H9 (cell line): ENCODE measurements at regions not wholly inside any gene's neighbourhood (a gene's known extent, or its start where the extent isn't known, plus 50 kb on each side); places are given as distances from the start of the nearest gene placed in this dataset.

Experiments used
- DNase-seq: peaks from one replicate; pipeline ENCODE4 v3.0.0-alpha.2; 2017
- H2AFZ ChIP-seq: one replicate; pipeline ENCODE4 v1.6.1; 2013; ENCODE audit warnings: mild to moderate bottlenecking, low read length, control low read depth, moderate library complexity
- H2AK5ac ChIP-seq: 2 replicates; pipeline ENCODE4 v1.6.1; 2013; ENCODE audit warnings: low read length, control low read depth, mixed read lengths; ENCODE audit not compliant: insufficient read length
- H2BK120ac ChIP-seq: one replicate; pipeline ENCODE4 v1.6.1; 2013; ENCODE audit warnings: low read depth, mild to moderate bottlenecking, low read length, control low read depth, inconsistent platforms; ENCODE audit not compliant: poor library complexity, severe bottlenecking
- H2BK12ac ChIP-seq: 2 replicates; pipeline ENCODE4 v1.6.1; 2013; ENCODE audit warnings: low read length, control low read depth, mixed read lengths, low read depth; ENCODE audit not compliant: insufficient read length
- H2BK15ac ChIP-seq: 2 replicates; pipeline ENCODE4 v1.6.1; 2013; ENCODE audit warnings: low read depth, low read length, control low read depth
- H2BK20ac ChIP-seq: one replicate; pipeline ENCODE4 v1.6.1; 2013; ENCODE audit warnings: low read depth, mild to moderate bottlenecking, low read length, control low read depth, inconsistent platforms; ENCODE audit not compliant: poor library complexity, severe bottlenecking
- H2BK5ac ChIP-seq: 2 replicates; pipeline ENCODE4 v1.6.1; 2013; ENCODE audit warnings: low read length, control low read depth, mixed read lengths; ENCODE audit not compliant: insufficient read length
- H3K14ac ChIP-seq: 2 replicates; pipeline ENCODE4 v1.6.1; 2013; ENCODE audit warnings: low read length, control low read depth; ENCODE audit not compliant: insufficient read depth
- H3K18ac ChIP-seq: 2 replicates; pipeline ENCODE4 v1.6.1; 2013; ENCODE audit warnings: low read depth, mild to moderate bottlenecking, mixed read lengths, low read length, control low read depth; ENCODE audit not compliant: insufficient read length
- H3K23ac ChIP-seq: 2 replicates; pipeline ENCODE4 v1.6.1; 2013; ENCODE audit warnings: low read length, control low read depth, mixed read lengths, low read depth; ENCODE audit not compliant: insufficient read length
- H3K23me2 ChIP-seq: 2 replicates; pipeline ENCODE4 v1.6.1; 2013; ENCODE audit warnings: low read depth, mild to moderate bottlenecking, mixed read lengths, low read length, control low read depth; ENCODE audit not compliant: insufficient read length, poor library complexity, severe bottlenecking
- H3K27ac ChIP-seq: 2 replicates; pipeline ENCODE4 v1.5.1; 2013; ENCODE audit warnings: low read length, control low read depth, mixed read lengths, low read depth; ENCODE audit not compliant: insufficient read length
- H3K27me3 ChIP-seq: 2 replicates; pipeline ENCODE4 v1.6.1; 2013; ENCODE audit warnings: low read length, control low read depth, inconsistent platforms; ENCODE audit not compliant: insufficient read depth
- H3K4ac ChIP-seq: 2 replicates; pipeline ENCODE4 v1.6.1; 2013; ENCODE audit warnings: low read depth, mild to moderate bottlenecking, control low read depth, inconsistent platforms, low read length, moderate library complexity
- H3K4me1 ChIP-seq: 2 replicates; pipeline ENCODE4 v1.6.1; 2013; ENCODE audit warnings: low read length, control low read depth, inconsistent platforms; ENCODE audit not compliant: insufficient read depth
- H3K4me2 ChIP-seq: 2 replicates; pipeline ENCODE4 v1.6.1; 2013; ENCODE audit warnings: low read length, control low read depth, mixed read lengths; ENCODE audit not compliant: insufficient read length, insufficient read depth
- H3K56ac ChIP-seq: 2 replicates; pipeline ENCODE4 v1.6.1; 2013; ENCODE audit warnings: low read depth, mild to moderate bottlenecking, mixed read lengths, low read length, control low read depth; ENCODE audit not compliant: insufficient read length
- H3K79me1 ChIP-seq: 2 replicates; pipeline ENCODE4 v1.6.1; 2013; ENCODE audit warnings: low read depth, mild to moderate bottlenecking, moderate library complexity, low read length, control low read depth, inconsistent platforms; ENCODE audit not compliant: insufficient read depth, poor library complexity, severe bottlenecking
- H3K79me2 ChIP-seq: 2 replicates; pipeline ENCODE4 v1.6.1; 2013; ENCODE audit warnings: low read length, control low read depth, inconsistent platforms; ENCODE audit not compliant: insufficient read depth
- H3K9ac ChIP-seq: 2 replicates; pipeline ENCODE4 v1.6.1; 2013; ENCODE audit warnings: low read length, control low read depth, mixed read lengths; ENCODE audit not compliant: insufficient read length; ENCODE audit errors: extremely low read depth
- H3K9me3 ChIP-seq: one replicate; pipeline ENCODE4 v1.6.1; 2013; ENCODE audit warnings: low read depth, low read length, inconsistent platforms; ENCODE audit not compliant: control insufficient read depth
- H3T11ph ChIP-seq: one replicate; pipeline ENCODE4 v1.6.1; 2013; ENCODE audit warnings: mild to moderate bottlenecking, low read length, control low read depth, inconsistent platforms
- H4K20me1 ChIP-seq: one replicate; pipeline ENCODE4 v1.6.1; 2013; ENCODE audit not compliant: control insufficient read depth, insufficient read length, insufficient read depth
- H4K5ac ChIP-seq: 2 replicates; pipeline ENCODE4 v1.6.1; 2013; ENCODE audit warnings: low read depth, mild to moderate bottlenecking, mixed read lengths, low read length, control low read depth; ENCODE audit not compliant: insufficient read length
- H4K8ac ChIP-seq: replicated peaks from 2 replicates; pipeline ENCODE4 v1.6.1; 2013; ENCODE audit warnings: low read length, control low read depth, mixed read lengths, low read depth; ENCODE audit not compliant: insufficient read length
- H4K91ac ChIP-seq: 2 replicates; pipeline ENCODE4 v1.6.1; 2013; ENCODE audit warnings: low read depth, mild to moderate bottlenecking, moderate library complexity, mixed read lengths, low read length, control low read depth; ENCODE audit not compliant: insufficient read length
- H3K27ac Mint-ChIP-seq, 3 experiments: 2 replicates in 2 of 3; 3 replicates in 1 of 3; pipeline ENCODE4 v1.8.0; 2020 to 2021; ENCODE audit warnings: mixed read lengths in 3 of 3, mild to moderate bottlenecking in 1 of 3, moderate library complexity in 1 of 3
- H3K27me3 Mint-ChIP-seq: 2 replicates; pipeline ENCODE4 v1.8.0; 2021; ENCODE audit warnings: low read depth, mild to moderate bottlenecking, moderate library complexity, mixed read lengths
- H3K36me3 Mint-ChIP-seq, 3 experiments: 2 replicates in 2 of 3; 3 replicates in 1 of 3; pipeline ENCODE4 v1.8.0; 2020 to 2021; ENCODE audit warnings: low read depth in 3 of 3, mixed read lengths in 3 of 3; ENCODE audit not compliant: insufficient read depth in 1 of 3
- H3K4me1 Mint-ChIP-seq, 2 experiments: 2 replicates each; pipeline ENCODE4 v1.8.0; 2020; ENCODE audit warnings: mixed read lengths in 2 of 2
- H3K4me3 Mint-ChIP-seq, 2 experiments: 2 replicates in 1 of 2; 3 replicates in 1 of 2; pipeline ENCODE4 v1.8.0; 2020 to 2021; ENCODE audit warnings: mild to moderate bottlenecking in 2 of 2, mixed read lengths in 2 of 2, moderate library complexity in 1 of 2
- H3K9me3 Mint-ChIP-seq, 2 experiments: 2 replicates in 1 of 2; 3 replicates in 1 of 2; pipeline ENCODE4 v1.8.0; 2020; ENCODE audit warnings: mild to moderate bottlenecking in 2 of 2, mixed read lengths in 2 of 2, moderate library complexity in 1 of 2
- WGBS: extraction: QIAGEN DNeasy Blood & Tissue Kit; methylation state at CpG from one replicate; pipeline ENCODE4 v1.1.7; 2013; ENCODE audit warnings: missing lambda C conversion rate, low lambda C conversion rate, mixed read lengths; ENCODE audit not compliant: insufficient read length; ENCODE audit errors: extremely low coverage; 5-methylcytosine and 5-hydroxymethylcytosine counted together
- TF ChIP-seq, protein P1 (sequence below): fragments of 200-600 bp; sonication (generic); conservative IDR thresholded peaks from 3 replicates; pipeline ENCODE4 v1.8.0; 2021; ENCODE audit warnings: antibody characterized with exemption, mild to moderate bottlenecking

DNA sequence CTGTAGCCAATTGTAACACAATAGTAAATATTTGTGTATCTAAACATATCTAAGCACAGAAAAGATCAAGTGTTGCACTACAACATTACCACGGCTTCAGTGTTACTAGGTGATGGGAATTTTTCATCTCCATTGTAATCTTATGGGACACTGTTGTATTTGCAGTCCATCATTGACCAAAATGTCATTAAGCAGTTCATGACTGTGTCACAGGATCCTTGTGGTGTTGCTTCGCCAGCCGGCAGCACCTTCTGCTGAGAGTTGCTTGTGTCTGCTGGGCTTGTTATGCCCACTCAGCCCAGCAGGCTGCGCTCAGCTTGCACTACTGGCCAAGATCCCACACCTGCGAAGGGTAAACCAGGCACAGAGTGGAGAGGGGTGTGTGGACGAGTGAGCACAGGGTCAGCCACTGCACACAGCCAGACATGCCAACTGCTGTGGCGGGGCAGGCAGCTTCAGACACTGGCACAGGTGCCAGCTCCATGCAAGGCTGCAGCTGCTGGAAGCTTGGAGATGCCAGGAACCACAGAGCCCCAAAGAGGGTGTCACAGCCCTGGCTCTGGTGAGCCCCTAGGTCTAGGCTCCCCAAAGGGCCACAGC, 273.7 kb downstream of the CETN3 start:
- Histone ChIP-seq H3K9ac (no peak overlapping the region), H3K27me3 (no peaks in the 10 kb centered on the region), H2BK20ac (no peak overlapping the region), H3T11ph (no peak overlapping the region), H2BK5ac (no peak overlapping the region), H4K91ac (no peak overlapping the region), H4K20me1 (no peaks in the 10 kb centered on the region), H2BK15ac (no peak overlapping the region), H4K5ac (no peak overlapping the region), H3K56ac (no peak overlapping the region), H3K4me1 (no peaks in the 10 kb centered on the region), H3K79me1 (no peaks in the 10 kb centered on the region), H3K23me2 (no peaks in the 10 kb centered on the region), H2AK5ac (no peak overlapping the region), H3K27ac (no peak overlapping the region), H3K79me2 (no peaks in the 10 kb centered on the region), H3K14ac (no peak overlapping the region), H3K9me3 (no peaks in the 10 kb centered on the region), H3K18ac (no peak overlapping the region), H2AFZ (no peak overlapping the region), H2BK120ac (no peak overlapping the region), H3K23ac (no peak overlapping the region), H2BK12ac (no peak overlapping the region), H3K4ac (no peak overlapping the region), H3K4me2 (no peak overlapping the region), H4K8ac (no peak overlapping the region)
- no peak overlapping the region for H3K4me3 Mint-ChIP-seq
- H3K4me1 Mint-ChIP-seq = peaks cover 10% of the 10 kb centered on the region in 2 experiments
- TF ChIP-seq, protein P1, sequence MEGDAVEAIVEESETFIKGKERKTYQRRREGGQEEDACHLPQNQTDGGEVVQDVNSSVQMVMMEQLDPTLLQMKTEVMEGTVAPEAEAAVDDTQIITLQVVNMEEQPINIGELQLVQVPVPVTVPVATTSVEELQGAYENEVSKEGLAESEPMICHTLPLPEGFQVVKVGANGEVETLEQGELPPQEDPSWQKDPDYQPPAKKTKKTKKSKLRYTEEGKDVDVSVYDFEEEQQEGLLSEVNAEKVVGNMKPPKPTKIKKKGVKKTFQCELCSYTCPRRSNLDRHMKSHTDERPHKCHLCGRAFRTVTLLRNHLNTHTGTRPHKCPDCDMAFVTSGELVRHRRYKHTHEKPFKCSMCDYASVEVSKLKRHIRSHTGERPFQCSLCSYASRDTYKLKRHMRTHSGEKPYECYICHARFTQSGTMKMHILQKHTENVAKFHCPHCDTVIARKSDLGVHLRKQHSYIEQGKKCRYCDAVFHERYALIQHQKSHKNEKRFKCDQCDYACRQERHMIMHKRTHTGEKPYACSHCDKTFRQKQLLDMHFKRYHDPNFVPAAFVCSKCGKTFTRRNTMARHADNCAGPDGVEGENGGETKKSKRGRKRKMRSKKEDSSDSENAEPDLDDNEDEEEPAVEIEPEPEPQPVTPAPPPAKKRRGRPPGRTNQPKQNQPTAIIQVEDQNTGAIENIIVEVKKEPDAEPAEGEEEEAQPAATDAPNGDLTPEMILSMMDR = peak; percentile 85
- no peaks in the 10 kb centered on the region for H3K9me3 Mint-ChIP-seq
- no peaks in the 10 kb centered on the region for H3K27me3 Mint-ChIP-seq
- no peaks in the 10 kb centered on the region; a peak in 1 of 7 replicates for H3K36me3 Mint-ChIP-seq
- no CpG with 5 or more reads among the region's 7 CpGs for WGBS
- no peak overlapping the region for H3K27ac Mint-ChIP-seq
- DNase-seq = peak; percentile 78
